GM18858 (cell line): ENCODE measurements at regions not wholly inside any gene's neighbourhood (a gene's known extent, or its start where the extent isn't known, plus 50 kb on each side); places are given as distances from the start of the nearest gene placed in this dataset.
"Not testable (repeated sequence)": the region's sequence is repeated elsewhere in the genome, so short reads cannot be mapped to it uniquely, and the experiment has no call there.

Source experiments
- ATAC-seq: cut with Tn5 transposase; IDR thresholded peaks from one replicate; pipeline ENCODE4 v1.9.1; 2021; ENCODE audit not compliant: unreplicated experiment

- no peak for ATAC-seq
Observed at GRCh38 chr18:6569813-6570212, 155.1 kb upstream of the L3MBTL4 start.

DNA sequence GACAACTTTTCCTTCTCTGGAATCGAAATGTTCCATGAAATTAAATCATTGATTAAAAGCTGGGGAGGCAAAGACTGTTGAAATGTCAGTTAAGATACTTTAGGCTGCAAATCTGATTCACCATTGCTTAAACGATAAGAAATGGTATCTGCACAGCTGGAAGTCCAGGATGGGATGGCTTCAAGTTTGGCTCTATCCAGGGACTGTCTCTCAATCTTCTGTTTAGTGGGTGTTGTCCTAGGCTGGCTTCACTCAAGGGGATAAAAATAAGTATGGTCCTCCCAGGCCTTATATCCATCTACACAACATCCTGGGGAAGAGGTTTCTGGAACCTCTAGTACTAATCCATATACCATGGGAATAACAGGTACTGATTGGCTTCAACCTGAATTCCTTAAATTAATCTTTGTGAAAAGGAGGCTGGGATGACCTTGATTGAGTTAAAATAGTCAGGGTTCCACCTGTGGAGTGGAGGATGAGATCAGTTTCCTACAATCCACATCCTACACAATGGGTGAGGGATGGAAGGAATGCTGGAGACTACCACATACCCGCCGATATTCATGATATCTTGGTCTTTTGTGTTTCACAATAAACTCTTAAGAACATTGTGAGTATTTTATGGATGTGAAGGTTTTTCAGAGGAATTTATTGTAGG lies 156.0 kb upstream of the L3MBTL4 start:
- no peak for ATAC-seq

- no peak for ATAC-seq
Observed at GRCh38 chr18:6571239-6571602, 156.5 kb upstream of the L3MBTL4 start.

GRCh38 chr18:6572192-6572591 lies 157.3 kb upstream of the ARHGAP28 start:
- not testable (repeated sequence) for ATAC-seq

GRCh38 chr18:6574631-6575030 lies 154.9 kb upstream of the ARHGAP28 start:
- ATAC-seq = no peak

DNA sequence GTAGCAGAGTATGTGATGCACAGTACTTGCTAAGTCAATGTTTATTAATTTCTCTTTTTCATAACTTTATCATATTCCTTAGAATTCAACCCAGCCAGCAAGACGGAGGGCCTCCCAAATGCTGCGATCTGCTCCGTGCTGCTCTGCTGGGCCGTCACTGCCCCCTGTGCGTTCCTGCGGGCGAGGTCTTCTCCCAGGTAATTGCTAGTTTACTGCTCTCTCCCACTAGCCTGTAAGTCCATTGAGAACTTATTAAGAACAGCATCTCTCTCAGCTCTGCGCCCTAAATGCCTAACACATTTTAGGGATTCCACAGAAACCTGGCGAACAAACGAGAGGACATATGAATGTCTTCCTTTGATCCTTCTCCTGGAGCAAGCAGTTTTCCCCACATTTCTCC lies 153.6 kb upstream of the ARHGAP28 start:
- no peak for ATAC-seq

DNA sequence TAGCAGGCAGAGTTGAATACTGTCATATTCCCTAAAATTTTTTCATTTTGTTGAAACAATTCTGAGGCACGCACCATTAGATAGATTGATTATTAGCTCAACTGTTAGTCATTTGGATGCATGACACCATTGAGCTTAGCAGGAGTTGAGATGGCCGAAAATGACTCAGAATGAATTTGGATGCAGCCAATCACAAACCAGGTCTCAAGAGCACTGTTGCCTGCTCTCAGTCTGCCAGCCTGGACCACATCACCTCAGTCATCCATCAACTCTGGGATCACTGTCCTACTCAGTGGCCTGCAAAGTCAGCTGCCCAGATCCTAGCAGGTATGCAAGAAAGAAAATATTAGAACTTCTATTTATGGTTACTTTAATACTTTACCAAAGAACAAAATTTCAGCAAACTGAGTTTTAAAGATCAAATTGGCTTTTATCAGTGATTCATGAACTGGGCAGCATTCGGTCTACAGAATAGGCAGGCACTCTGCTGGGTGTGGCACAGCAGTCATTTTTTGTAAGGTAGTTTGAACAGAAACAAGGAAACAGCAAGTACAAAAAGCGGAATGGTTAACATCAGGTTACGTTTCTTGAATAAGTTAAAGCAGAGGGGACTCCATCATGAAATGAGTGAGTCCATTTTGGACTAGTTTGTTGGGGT lies 152.7 kb upstream of the ARHGAP28 start:
- no peak for ATAC-seq

- no peak for ATAC-seq
Observed at GRCh38 chr18:6578686-6579085, 150.8 kb upstream of the ARHGAP28 start.

DNA sequence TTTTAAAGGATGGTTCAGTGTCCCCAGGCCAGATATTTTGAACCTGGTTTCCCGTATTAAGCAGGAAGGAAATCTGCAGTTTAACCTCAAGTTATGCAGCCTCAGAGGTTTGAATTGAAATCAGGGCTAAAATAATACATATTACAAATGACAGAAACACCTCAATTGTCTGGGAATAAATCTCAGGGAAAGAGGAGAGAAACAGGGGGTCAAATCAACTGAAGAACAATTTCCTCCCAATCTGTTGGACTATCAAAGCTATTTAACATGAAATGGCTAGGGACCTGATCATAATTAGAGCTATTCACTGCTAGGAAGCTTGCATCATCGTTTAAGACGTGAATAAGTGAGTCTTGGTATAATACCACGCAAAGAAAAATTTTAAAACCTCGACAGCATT lies 150.0 kb upstream of the ARHGAP28 start:
- no peak for ATAC-seq

DNA sequence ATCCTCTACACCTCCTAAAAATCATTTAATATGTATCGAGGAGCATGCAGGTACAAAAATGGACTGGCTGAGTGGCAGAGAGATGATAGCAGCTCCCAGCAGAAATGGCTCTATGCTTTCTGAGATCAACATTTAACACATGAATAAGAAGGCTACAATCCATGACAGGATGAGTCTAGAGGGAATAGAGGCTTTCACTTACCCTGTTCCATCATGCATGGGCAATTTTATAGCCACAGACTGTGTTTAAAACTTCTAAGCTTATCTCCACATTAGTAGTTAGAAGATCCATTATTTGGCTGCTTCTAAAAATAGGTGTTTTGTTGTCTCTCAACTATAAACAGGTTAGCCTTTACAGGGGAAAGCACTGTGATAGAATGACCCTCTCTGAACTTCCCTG lies 149.1 kb upstream of the ARHGAP28 start:
- no peak for ATAC-seq

DNA sequence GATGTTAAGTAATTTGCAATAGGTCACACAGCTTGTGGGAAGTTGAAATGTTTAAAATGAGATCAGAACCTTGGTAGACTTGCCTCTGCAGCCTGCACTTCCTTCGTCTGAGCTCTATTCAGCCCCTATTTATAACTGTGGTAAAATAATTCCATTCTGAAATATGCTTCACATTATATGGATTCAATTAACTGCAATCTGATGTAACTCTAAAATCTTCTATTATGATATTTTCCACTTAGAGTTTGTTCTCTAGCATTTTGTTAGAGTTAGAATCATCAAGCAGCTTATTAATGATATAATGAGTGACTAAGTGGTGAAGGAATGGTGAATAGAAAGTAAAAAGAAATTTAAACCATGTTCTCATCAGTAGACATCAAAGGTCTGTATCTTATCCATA lies 139.6 kb upstream of the ARHGAP28 start:
- ATAC-seq = no peak

DNA sequence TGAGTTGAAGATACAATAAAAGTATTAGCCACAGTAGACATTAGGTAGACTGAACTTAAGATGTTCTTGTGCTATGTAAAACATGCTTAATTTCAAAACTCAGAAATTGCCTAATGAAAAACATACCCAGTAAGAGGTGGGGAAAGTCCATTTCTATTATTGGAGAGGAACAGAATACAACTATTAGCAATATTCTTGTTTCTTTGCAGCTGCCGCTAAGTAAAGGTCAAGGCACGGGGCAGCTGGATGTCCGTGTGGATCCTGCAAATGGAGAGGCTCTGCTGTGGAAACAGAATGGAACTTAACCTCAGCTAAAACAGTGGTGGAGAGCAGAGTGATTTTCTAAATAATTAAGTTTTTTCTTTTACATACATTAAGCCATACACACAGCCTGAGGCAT lies 139.2 kb upstream of the ARHGAP28 start:
- no peak for ATAC-seq

- ATAC-seq = no peak
Observed at GRCh38 chr18:6591491-6591890, 138.0 kb upstream of the ARHGAP28 start.

- no peak for ATAC-seq
Observed at GRCh38 chr18:6592522-6592921, 137.0 kb upstream of the ARHGAP28 start.

- no peak for ATAC-seq
Observed at GRCh38 chr18:6593142-6593885, 136.2 kb upstream of the ARHGAP28 start.

- ATAC-seq = no peak
Observed at GRCh38 chr18:6595666-6596065, 133.8 kb upstream of the ARHGAP28 start.

- no peak for ATAC-seq
Observed at GRCh38 chr18:6598657-6599056, 130.9 kb upstream of the ARHGAP28 start.

GRCh38 chr18:6600667-6601167 lies 128.8 kb upstream of the ARHGAP28 start:
- no peak for ATAC-seq

GRCh38 chr18:6601241-6601640 lies 128.3 kb upstream of the ARHGAP28 start:
- no peak for ATAC-seq

GRCh38 chr18:6602365-6602764 lies 127.2 kb upstream of the ARHGAP28 start:
- ATAC-seq = no peak

GRCh38 chr18:6604573-6604941 lies 125.0 kb upstream of the ARHGAP28 start:
- no peak for ATAC-seq
